Liver (tissue), 3 donors: ENCODE measurements at regions not wholly inside any gene's neighbourhood (a gene's known extent, or its start where the extent isn't known, plus 50 kb on each side); places are given as distances from the start of the nearest gene placed in this dataset.

Source experiments
- CTCF ChIP-seq: fragments of 150-350 bp; IDR thresholded peaks from 2 replicates; pipeline ENCODE4 v1.5.1; 2017; ENCODE audit warnings: improper control_type of control experiment, low read depth, low read length; ENCODE audit not compliant: missing input control
- FOXA1 ChIP-seq: IDR thresholded peaks from 2 replicates; pipeline ENCODE4 v1.6.1; 2016; ENCODE audit warnings: antibody characterized with exemption
- GABPA ChIP-seq, 2 donors: IDR thresholded peaks in 1 of 2; conservative IDR thresholded peaks in 1 of 2; 2 replicates each; pipeline ENCODE4 v1.6.1; 2016; ENCODE audit warnings: antibody characterized with exemption in 2 of 2, mild to moderate bottlenecking in 1 of 2, moderate library complexity in 1 of 2
- JUND ChIP-seq, 2 donors: IDR thresholded peaks; 2 replicates each; pipeline ENCODE4 v1.6.1; 2016; ENCODE audit warnings: antibody characterized with exemption in 2 of 2
- MAX ChIP-seq: IDR thresholded peaks from 2 replicates; pipeline ENCODE4 v1.6.1; 2016; ENCODE audit warnings: antibody characterized with exemption
- NR2F2 ChIP-seq: IDR thresholded peaks from 2 replicates; pipeline ENCODE4 v1.6.1; 2016; ENCODE audit warnings: antibody characterized with exemption
- RAD21 ChIP-seq, 2 donors: IDR thresholded peaks; 2 replicates each; pipeline ENCODE4 v1.6.1; 2016; ENCODE audit warnings: antibody characterized with exemption in 2 of 2, mild to moderate bottlenecking in 2 of 2
- TAF1 ChIP-seq: conservative IDR thresholded peaks from 2 replicates; pipeline ENCODE4 v1.6.1; 2016; ENCODE audit warnings: antibody characterized with exemption, mild to moderate bottlenecking
- YY1 ChIP-seq: IDR thresholded peaks from 2 replicates; pipeline ENCODE4 v1.6.1; 2016; ENCODE audit warnings: antibody characterized with exemption, mild to moderate bottlenecking
- ZBTB33 ChIP-seq: IDR thresholded peaks from 2 replicates; pipeline ENCODE4 v1.6.1; 2016; ENCODE audit warnings: antibody characterized with exemption
- TF ChIP-seq, protein P1 (sequence below): IDR thresholded peaks from 2 replicates; pipeline ENCODE4 v1.6.1; 2016; ENCODE audit warnings: antibody characterized with exemption, mild to moderate bottlenecking
- TF ChIP-seq, protein P2 (sequence below): IDR thresholded peaks from 2 replicates; pipeline ENCODE4 v1.6.1; 2016; ENCODE audit warnings: antibody characterized with exemption
- donor health status: healthy.
- donor health status: healthy.

DNA sequence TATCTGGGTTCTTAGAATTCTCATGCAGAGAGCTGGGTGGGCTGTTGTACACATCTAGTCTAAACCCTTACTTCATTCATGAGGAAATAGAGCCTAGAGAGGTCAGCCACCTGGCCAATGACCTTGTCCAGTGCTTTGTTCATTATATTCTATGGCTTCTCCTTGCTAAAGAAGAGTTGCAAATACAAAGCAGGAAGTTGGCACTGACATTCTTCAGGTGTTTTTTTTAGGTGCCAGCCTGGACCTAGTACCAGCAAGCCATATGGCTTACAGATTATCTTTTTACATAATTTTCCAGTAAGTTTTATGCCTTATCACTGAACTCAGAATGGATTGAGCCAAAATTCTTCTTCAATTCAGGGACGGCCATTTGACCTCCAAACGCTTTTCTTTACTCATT lies 54.7 kb upstream of the PGM2 start:
- no peak for TF ChIP-seq TAF1
- no peak for TF ChIP-seq CTCF
- TF ChIP-seq ZBTB33: no peak
- TF ChIP-seq JUND (IDR thresholded peaks at IDR 0.05): no peak
- TF ChIP-seq, protein P1, sequence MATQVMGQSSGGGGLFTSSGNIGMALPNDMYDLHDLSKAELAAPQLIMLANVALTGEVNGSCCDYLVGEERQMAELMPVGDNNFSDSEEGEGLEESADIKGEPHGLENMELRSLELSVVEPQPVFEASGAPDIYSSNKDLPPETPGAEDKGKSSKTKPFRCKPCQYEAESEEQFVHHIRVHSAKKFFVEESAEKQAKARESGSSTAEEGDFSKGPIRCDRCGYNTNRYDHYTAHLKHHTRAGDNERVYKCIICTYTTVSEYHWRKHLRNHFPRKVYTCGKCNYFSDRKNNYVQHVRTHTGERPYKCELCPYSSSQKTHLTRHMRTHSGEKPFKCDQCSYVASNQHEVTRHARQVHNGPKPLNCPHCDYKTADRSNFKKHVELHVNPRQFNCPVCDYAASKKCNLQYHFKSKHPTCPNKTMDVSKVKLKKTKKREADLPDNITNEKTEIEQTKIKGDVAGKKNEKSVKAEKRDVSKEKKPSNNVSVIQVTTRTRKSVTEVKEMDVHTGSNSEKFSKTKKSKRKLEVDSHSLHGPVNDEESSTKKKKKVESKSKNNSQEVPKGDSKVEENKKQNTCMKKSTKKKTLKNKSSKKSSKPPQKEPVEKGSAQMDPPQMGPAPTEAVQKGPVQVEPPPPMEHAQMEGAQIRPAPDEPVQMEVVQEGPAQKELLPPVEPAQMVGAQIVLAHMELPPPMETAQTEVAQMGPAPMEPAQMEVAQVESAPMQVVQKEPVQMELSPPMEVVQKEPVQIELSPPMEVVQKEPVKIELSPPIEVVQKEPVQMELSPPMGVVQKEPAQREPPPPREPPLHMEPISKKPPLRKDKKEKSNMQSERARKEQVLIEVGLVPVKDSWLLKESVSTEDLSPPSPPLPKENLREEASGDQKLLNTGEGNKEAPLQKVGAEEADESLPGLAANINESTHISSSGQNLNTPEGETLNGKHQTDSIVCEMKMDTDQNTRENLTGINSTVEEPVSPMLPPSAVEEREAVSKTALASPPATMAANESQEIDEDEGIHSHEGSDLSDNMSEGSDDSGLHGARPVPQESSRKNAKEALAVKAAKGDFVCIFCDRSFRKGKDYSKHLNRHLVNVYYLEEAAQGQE: no peak
- TF ChIP-seq GABPA (IDR thresholded peaks at IDR 0.05 in 1 of 2, conservative IDR thresholded peaks at IDR 0.05 in 1 of 2): no peak
- TF ChIP-seq FOXA1: no peak
- TF ChIP-seq NR2F2: no peak
- no peak for TF ChIP-seq MAX
- TF ChIP-seq YY1: no peak
- TF ChIP-seq RAD21 (IDR thresholded peaks at IDR 0.05): no peak
- TF ChIP-seq, protein P2, sequence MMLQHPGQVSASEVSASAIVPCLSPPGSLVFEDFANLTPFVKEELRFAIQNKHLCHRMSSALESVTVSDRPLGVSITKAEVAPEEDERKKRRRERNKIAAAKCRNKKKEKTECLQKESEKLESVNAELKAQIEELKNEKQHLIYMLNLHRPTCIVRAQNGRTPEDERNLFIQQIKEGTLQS: no peak
